GM18508 (cell line): ENCODE measurements at regions not wholly inside any gene's neighbourhood (a gene's known extent, or its start where the extent isn't known, plus 50 kb on each side); places are given as distances from the start of the nearest gene placed in this dataset.

Source experiments
- ATAC-seq: cut with Tn5 transposase; IDR thresholded peaks from one replicate; pipeline ENCODE4 v1.9.1; 2021; ENCODE audit warnings: moderate number of reproducible peaks; ENCODE audit not compliant: insufficient read depth, unreplicated experiment

- no peak for ATAC-seq
Observed at GRCh38 chr5:93809430-93809829, 68.0 kb upstream of the POU5F2 start.

GRCh38 chr5:93807846-93808245, 66.4 kb upstream of the POU5F2 start:
- ATAC-seq, result no peak

GRCh38 chr5:93805616-93806379, 64.4 kb upstream of the POU5F2 start:
- ATAC-seq, result no peak

- ATAC-seq, result no peak
Observed at GRCh38 chr5:93800988-93801811, 59.8 kb upstream of the POU5F2 start.

GRCh38 chr5:93794954-93795353, 53.6 kb upstream of the POU5F2 start:
- ATAC-seq, result no peak

- ATAC-seq, result no peak
Observed at GRCh38 chr5:93793159-93793781, 51.9 kb upstream of the POU5F2 start.

- no peak for ATAC-seq
Observed at GRCh38 chr5:93791518-93791972, 50.1 kb upstream of the POU5F2 start.
